HG03442 (cell line): ENCODE measurements at regions not wholly inside any gene's neighbourhood (a gene's known extent, or its start where the extent isn't known, plus 50 kb on each side); places are given as distances from the start of the nearest gene placed in this dataset.

Experiments used
- ATAC-seq: cut with Tn5 transposase; IDR thresholded peaks from one replicate; pipeline ENCODE4 v1.9.1; 2021; ENCODE audit warnings: mild to moderate bottlenecking, moderate library complexity; ENCODE audit not compliant: unreplicated experiment

GRCh38 chr2:22737144-22737543 lies 647.8 kb upstream of the KLHL29 start:
- no peak for ATAC-seq

- no peak for ATAC-seq
These were observed 643.8 kb upstream of the KLHL29 start for GRCh38 chr2:22741216-22741615.

GRCh38 chr2:22748909-22749308 lies 636.1 kb upstream of the KLHL29 start:
- ATAC-seq: peak; percentile 48

- ATAC-seq: no peak
These were observed 631.5 kb upstream of the KLHL29 start for GRCh38 chr2:22753476-22753875.

GRCh38 chr2:22756276-22757043 lies 628.5 kb upstream of the KLHL29 start:
- ATAC-seq: no peak

- ATAC-seq: no peak
These were observed 615.5 kb upstream of the KLHL29 start for GRCh38 chr2:22769497-22769896.

GRCh38 chr2:22784566-22784965 lies 600.4 kb upstream of the KLHL29 start:
- no peak for ATAC-seq

GRCh38 chr2:22786817-22787216 lies 598.2 kb upstream of the KLHL29 start:
- ATAC-seq: no peak

- ATAC-seq: no peak
These were observed 597.2 kb upstream of the KLHL29 start for GRCh38 chr2:22787745-22788144.

- ATAC-seq: no peak
These were observed 596.1 kb upstream of the KLHL29 start for GRCh38 chr2:22788749-22789327.

- ATAC-seq: no peak
These were observed 589.6 kb upstream of the KLHL29 start for GRCh38 chr2:22795287-22795866.

GRCh38 chr2:22798386-22798785 lies 586.6 kb upstream of the KLHL29 start:
- no peak for ATAC-seq

- no peak for ATAC-seq
These were observed 584.6 kb upstream of the KLHL29 start for GRCh38 chr2:22800412-22800811.

- no peak for ATAC-seq
These were observed 583.9 kb upstream of the KLHL29 start for GRCh38 chr2:22801071-22801470.

- ATAC-seq: no peak
These were observed 583.0 kb upstream of the KLHL29 start for GRCh38 chr2:22801970-22802369.

GRCh38 chr2:22807872-22808271 lies 577.1 kb upstream of the KLHL29 start:
- ATAC-seq: no peak

GRCh38 chr2:22810602-22811001 lies 574.4 kb upstream of the KLHL29 start:
- ATAC-seq: no peak

GRCh38 chr2:22812065-22812680 lies 572.8 kb upstream of the KLHL29 start:
- ATAC-seq: no peak

GRCh38 chr2:22817197-22817596 lies 567.8 kb upstream of the KLHL29 start:
- no peak for ATAC-seq

- no peak for ATAC-seq
These were observed 563.5 kb upstream of the KLHL29 start for GRCh38 chr2:22821458-22821857.

GRCh38 chr2:22822835-22823234 lies 562.1 kb upstream of the KLHL29 start:
- no peak for ATAC-seq

- ATAC-seq: no peak
These were observed 560.4 kb upstream of the KLHL29 start for GRCh38 chr2:22824618-22825017.
